Gastroesophageal sphincter (tissue), 4 donors: ENCODE measurements at regions not wholly inside any gene's neighbourhood (a gene's known extent, or its start where the extent isn't known, plus 50 kb on each side); places are given as distances from the start of the nearest gene placed in this dataset.

Experiments used
- ATAC-seq: fragments of 150-250 bp; one replicate; pipeline ENCODE4 v1.9.1; 2016; ENCODE audit warnings: mild to moderate bottlenecking, moderate library complexity
- H3K27ac ChIP-seq, 4 donors: fragments of 200-600 bp; sonication (generic) in 3 of 4; 1 replicate in 3 of 4; 2 replicates in 1 of 4; pipeline ENCODE4 v1.5.1; 2016 to 2019
- H3K27me3 ChIP-seq: fragments of 200-600 bp; sonication (generic); one replicate; pipeline ENCODE4 v1.5.1; 2019
- H3K36me3 ChIP-seq, 2 donors: fragments of 200-600 bp; sonication (generic); one replicate each; pipeline ENCODE4 v1.5.1; 2019; ENCODE audit warnings: control low read depth in 1 of 2
- H3K4me1 ChIP-seq, 3 donors: fragments of 200-600 bp; sonication (generic); 1 replicate in 2 of 3; 2 replicates in 1 of 3; pipeline ENCODE4 v1.5.1; 2016 to 2019; ENCODE audit warnings: control low read depth in 2 of 3
- H3K4me3 ChIP-seq, 2 donors: fragments of 200-600 bp; sonication (generic); one replicate each; pipeline ENCODE4 v1.5.1; 2019; ENCODE audit warnings: mild to moderate bottlenecking in 1 of 2, moderate library complexity in 1 of 2
- H3K9me3 ChIP-seq, 3 donors: fragments of 200-600 bp; sonication (generic); one replicate each; pipeline ENCODE4 v1.5.1; 2017 to 2019; ENCODE audit warnings: control low read depth in 2 of 3
- CTCF ChIP-seq, 4 experiments: fragments of 200-600 bp in 2 of 4; fragments of 450-650 bp in 2 of 4; sonication (generic) in 1 of 4; IDR thresholded peaks; one replicate each; pipeline ENCODE4 v1.5.1; 2017 to 2019; ENCODE audit warnings: antibody characterized with exemption in 4 of 4, mild to moderate bottlenecking in 2 of 4, moderate library complexity in 2 of 4
- EP300 ChIP-seq: sonication (generic); formaldehyde crosslinking; IDR thresholded peaks from one replicate; pipeline ENCODE4 v1.6.1; 2017; ENCODE audit warnings: antibody characterized with exemption, mild to moderate bottlenecking
- POLR2A ChIP-seq, 2 donors: fragments of 450-650 bp; IDR thresholded peaks; one replicate each; pipeline ENCODE4 v1.6.1; 2017; ENCODE audit warnings: antibody characterized with exemption in 2 of 2, mild to moderate bottlenecking in 2 of 2, moderate library complexity in 1 of 2
- POLR2AphosphoS5 ChIP-seq: sonication (generic); formaldehyde crosslinking; IDR thresholded peaks from one replicate; pipeline ENCODE4 v1.6.1; 2017; ENCODE audit warnings: antibody characterized with exemption
- WGBS, 2 donors: methylation state at CpG; one replicate each; pipeline ENCODE4 v1.1.5; 2018; ENCODE audit warnings: low coverage in 1 of 2; 5-methylcytosine and 5-hydroxymethylcytosine counted together

GRCh38 chr6:81148751-81149150, 603.7 kb downstream of the TENT5A start:
- H3K9me3 ChIP-seq: peaks cover 0 to 27% (median 0%) of the 10 kb centered on the region in 3 donors
- no peaks in the 10 kb centered on the region for H3K36me3 ChIP-seq
- no peak for ATAC-seq
- H3K27ac ChIP-seq: no peak overlapping the region
- no peak overlapping the region for H3K4me3 ChIP-seq
- H3K27me3 ChIP-seq: no peaks in the 10 kb centered on the region
- no peak for TF ChIP-seq POLR2AphosphoS5
- TF ChIP-seq CTCF (IDR thresholded peaks at IDR 0.05): no peak
- no peak for TF ChIP-seq EP300
- no peak for TF ChIP-seq POLR2A (IDR thresholded peaks at IDR 0.05)
- no peaks in the 10 kb centered on the region for H3K4me1 ChIP-seq
- WGBS, 2 donors: 56 to 61% methylated on average over 3 of the region's 3 CpGs

GRCh38 chr6:81145506-81145905, 607.0 kb downstream of the TENT5A start:
- TF ChIP-seq EP300 (no peak), CTCF (IDR thresholded peaks at IDR 0.05) (no peak), POLR2A (IDR thresholded peaks at IDR 0.05) (no peak), POLR2AphosphoS5 (no peak)
- H3K4me1 ChIP-seq: no peaks in the 10 kb centered on the region
- no peak for ATAC-seq
- no peak overlapping the region for H3K4me3 ChIP-seq
- WGBS, 2 donors: 41 to 67% methylated on average over 1 to 2 of the region's 2 CpGs
- no peak overlapping the region for H3K27ac ChIP-seq
- H3K27me3 ChIP-seq: no peaks in the 10 kb centered on the region
- H3K36me3 ChIP-seq: no peaks in the 10 kb centered on the region
- peaks cover 0 to 14% (median 0%) of the 10 kb centered on the region in 3 donors for H3K9me3 ChIP-seq

- H3K27ac ChIP-seq: no peak overlapping the region
- no peaks in the 10 kb centered on the region for H3K27me3 ChIP-seq
- no peaks in the 10 kb centered on the region for H3K4me1 ChIP-seq
- no peak overlapping the region for H3K4me3 ChIP-seq
- ATAC-seq: no peak
- TF ChIP-seq POLR2AphosphoS5 (no peak), CTCF (IDR thresholded peaks at IDR 0.05) (no peak), EP300 (no peak), POLR2A (IDR thresholded peaks at IDR 0.05) (no peak)
- H3K36me3 ChIP-seq: no peaks in the 10 kb centered on the region
- H3K9me3 ChIP-seq: peaks cover 0 to 19% (median 0%) of the 10 kb centered on the region in 3 donors
Measured at GRCh38 chr6:81144346-81144745, 608.1 kb downstream of the TENT5A start.

- no peak for ATAC-seq
- H3K9me3 ChIP-seq: peaks cover 0 to 19% (median 0%) of the 10 kb centered on the region in 3 donors
- no peak overlapping the region for H3K4me3 ChIP-seq
- WGBS, 2 donors: no CpG with 5 or more reads among the region's 5 CpGs
- no peaks in the 10 kb centered on the region for H3K36me3 ChIP-seq
- no peak overlapping the region for H3K27ac ChIP-seq
- no peak for TF ChIP-seq POLR2A (IDR thresholded peaks at IDR 0.05)
- no peak for TF ChIP-seq EP300
- no peak for TF ChIP-seq CTCF (IDR thresholded peaks at IDR 0.05)
- no peak for TF ChIP-seq POLR2AphosphoS5
- H3K27me3 ChIP-seq: no peaks in the 10 kb centered on the region
- no peaks in the 10 kb centered on the region for H3K4me1 ChIP-seq
Measured at GRCh38 chr6:81138236-81138635, 614.2 kb downstream of the TENT5A start.

- no peaks in the 10 kb centered on the region for H3K4me1 ChIP-seq
- 60% methylated on average over 1 of the region's 1 CpG for WGBS, 2 donors
Measured at GRCh38 chr6:81130969-81131368, 621.5 kb downstream of the TENT5A start.

More at GRCh38 chr6:81130969-81131368, 621.5 kb downstream of the TENT5A start:
- no peaks in the 10 kb centered on the region for H3K9me3 ChIP-seq
- H3K4me3 ChIP-seq: no peak overlapping the region
- H3K27ac ChIP-seq: no peak overlapping the region
- TF ChIP-seq CTCF (IDR thresholded peaks at IDR 0.05) (no peak), EP300 (no peak), POLR2AphosphoS5 (no peak), POLR2A (IDR thresholded peaks at IDR 0.05) (no peak)
- no peaks in the 10 kb centered on the region for H3K36me3 ChIP-seq
- H3K27me3 ChIP-seq: no peaks in the 10 kb centered on the region
- no peak for ATAC-seq
